Prostate gland (tissue), 2 donors: ENCODE measurements at regions not wholly inside any gene's neighbourhood (a gene's known extent, or its start where the extent isn't known, plus 50 kb on each side); places are given as distances from the start of the nearest gene placed in this dataset.

ENCODE experiments used
- DNase-seq: peaks from one replicate; pipeline ENCODE4 v3.0.0-alpha.2; 2019; ENCODE audit warnings: low spot score
- H3K27ac ChIP-seq, 2 donors: fragments of 200-600 bp; sonication (generic); 2 replicates each; pipeline ENCODE4 v1.5.1; 2017 to 2019
- H3K27me3 ChIP-seq: fragments of 200-600 bp; sonication (generic); replicated peaks from 2 replicates; pipeline ENCODE4 v1.5.1; 2019; ENCODE audit not compliant: insufficient read depth
- H3K36me3 ChIP-seq, 2 donors: fragments of 200-600 bp; sonication (generic); 1 replicate in 1 of 2; 2 replicates in 1 of 2; pipeline versions ENCODE4 v1.5.1 to v1.8.1; 2017 to 2019
- H3K4me1 ChIP-seq: fragments of 200-600 bp; sonication (generic); replicated peaks from 2 replicates; pipeline ENCODE4 v1.5.1; 2019
- H3K4me3 ChIP-seq, 2 donors: fragments of 200-600 bp; sonication (generic); 2 replicates each; pipeline ENCODE4 v1.5.1; 2017 to 2019
- H3K9me3 ChIP-seq: fragments of 200-600 bp; sonication (generic); 2 replicates; pipeline ENCODE4 v1.5.1; 2017
- POLR2A ChIP-seq: fragments of 450-650 bp; IDR thresholded peaks from one replicate; pipeline ENCODE4 v1.6.1; 2016; ENCODE audit warnings: antibody characterized with exemption, mild to moderate bottlenecking
- POLR2AphosphoS5 ChIP-seq: sonication (generic); formaldehyde crosslinking; IDR thresholded peaks from one replicate; pipeline ENCODE4 v1.6.1; 2017; ENCODE audit warnings: antibody characterized with exemption
- WGBS: methylation state at CpG from one replicate; pipeline ENCODE4 v1.1.5; 2018; 5-methylcytosine and 5-hydroxymethylcytosine counted together
- intact Hi-C: fragments of 100-400 bp; cut with DNase I; formaldehyde crosslinking; loops from one replicate; pipeline ENCODE4 v1.14.2; 2022
- TF ChIP-seq, protein P1 (sequence below), 4 experiments: fragments of 200-600 bp in 2 of 4; fragments of 450-650 bp in 2 of 4; sonication (generic) in 2 of 4; IDR thresholded peaks; 1 replicate in 3 of 4; 2 replicates in 1 of 4; pipeline ENCODE4 v1.5.1; 2016 to 2019; ENCODE audit warnings: antibody characterized with exemption in 4 of 4, mild to moderate bottlenecking in 2 of 4, moderate library complexity in 2 of 4

DNA sequence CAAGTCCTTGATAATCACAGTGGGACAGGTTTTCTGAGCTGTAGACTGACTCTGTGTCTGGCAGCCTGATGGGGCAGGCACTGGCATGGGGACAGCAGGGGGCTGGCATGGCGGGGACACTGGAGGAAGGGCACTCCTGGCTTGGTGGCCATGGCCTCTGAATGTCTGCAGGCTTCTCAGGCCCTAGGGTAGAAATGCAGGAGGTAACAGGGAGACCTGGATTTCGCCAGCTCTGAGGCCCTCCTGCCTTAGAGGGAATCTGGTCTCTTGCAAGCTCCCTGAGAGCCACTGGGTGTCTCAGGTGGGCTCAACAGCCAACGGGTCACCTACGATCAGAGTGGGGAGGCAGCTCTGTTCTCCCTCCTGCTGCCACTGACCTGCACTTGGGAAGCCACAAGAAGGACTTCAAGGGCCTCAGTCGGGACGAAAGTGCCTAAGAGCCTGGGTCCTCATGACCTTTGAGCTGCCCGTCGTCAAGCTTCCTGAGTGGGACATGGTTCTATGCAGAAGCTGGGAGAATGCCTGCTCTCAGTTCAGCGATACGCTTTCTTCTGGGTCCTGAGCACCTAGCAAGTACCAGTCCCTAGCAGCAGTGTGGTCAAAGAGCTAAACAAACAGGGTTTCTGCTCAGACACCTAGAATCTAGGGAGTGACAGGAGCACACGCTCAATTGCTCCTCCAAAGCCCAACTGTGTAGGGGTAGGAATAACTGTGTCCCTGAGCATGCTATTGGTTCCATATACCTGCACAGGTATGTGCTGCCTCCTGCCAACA, 569.0 kb downstream of the PTPRU start:
- DNase-seq = no peak
- Histone ChIP-seq H3K9me3 (no peaks in the 10 kb centered on the region), H3K4me1 (peaks cover 4% of the 10 kb centered on the region), H3K36me3 (no peaks in the 10 kb centered on the region), H3K27ac (no peak overlapping the region), H3K4me3 (no peak overlapping the region), H3K27me3 (no peaks in the 10 kb centered on the region)
- 84% methylated on average over 10 of the region's 11 CpGs for WGBS
- intact Hi-C loops = loop anchor here (10.0 kb wide), 1 partner anchor 279 kb away; no protein-coding TSS in a partner anchor
- TF ChIP-seq POLR2A (no peak), POLR2AphosphoS5 (no peak)
- TF ChIP-seq, protein P1, sequence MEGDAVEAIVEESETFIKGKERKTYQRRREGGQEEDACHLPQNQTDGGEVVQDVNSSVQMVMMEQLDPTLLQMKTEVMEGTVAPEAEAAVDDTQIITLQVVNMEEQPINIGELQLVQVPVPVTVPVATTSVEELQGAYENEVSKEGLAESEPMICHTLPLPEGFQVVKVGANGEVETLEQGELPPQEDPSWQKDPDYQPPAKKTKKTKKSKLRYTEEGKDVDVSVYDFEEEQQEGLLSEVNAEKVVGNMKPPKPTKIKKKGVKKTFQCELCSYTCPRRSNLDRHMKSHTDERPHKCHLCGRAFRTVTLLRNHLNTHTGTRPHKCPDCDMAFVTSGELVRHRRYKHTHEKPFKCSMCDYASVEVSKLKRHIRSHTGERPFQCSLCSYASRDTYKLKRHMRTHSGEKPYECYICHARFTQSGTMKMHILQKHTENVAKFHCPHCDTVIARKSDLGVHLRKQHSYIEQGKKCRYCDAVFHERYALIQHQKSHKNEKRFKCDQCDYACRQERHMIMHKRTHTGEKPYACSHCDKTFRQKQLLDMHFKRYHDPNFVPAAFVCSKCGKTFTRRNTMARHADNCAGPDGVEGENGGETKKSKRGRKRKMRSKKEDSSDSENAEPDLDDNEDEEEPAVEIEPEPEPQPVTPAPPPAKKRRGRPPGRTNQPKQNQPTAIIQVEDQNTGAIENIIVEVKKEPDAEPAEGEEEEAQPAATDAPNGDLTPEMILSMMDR (IDR thresholded peaks at IDR 0.05) = no peak

DNA sequence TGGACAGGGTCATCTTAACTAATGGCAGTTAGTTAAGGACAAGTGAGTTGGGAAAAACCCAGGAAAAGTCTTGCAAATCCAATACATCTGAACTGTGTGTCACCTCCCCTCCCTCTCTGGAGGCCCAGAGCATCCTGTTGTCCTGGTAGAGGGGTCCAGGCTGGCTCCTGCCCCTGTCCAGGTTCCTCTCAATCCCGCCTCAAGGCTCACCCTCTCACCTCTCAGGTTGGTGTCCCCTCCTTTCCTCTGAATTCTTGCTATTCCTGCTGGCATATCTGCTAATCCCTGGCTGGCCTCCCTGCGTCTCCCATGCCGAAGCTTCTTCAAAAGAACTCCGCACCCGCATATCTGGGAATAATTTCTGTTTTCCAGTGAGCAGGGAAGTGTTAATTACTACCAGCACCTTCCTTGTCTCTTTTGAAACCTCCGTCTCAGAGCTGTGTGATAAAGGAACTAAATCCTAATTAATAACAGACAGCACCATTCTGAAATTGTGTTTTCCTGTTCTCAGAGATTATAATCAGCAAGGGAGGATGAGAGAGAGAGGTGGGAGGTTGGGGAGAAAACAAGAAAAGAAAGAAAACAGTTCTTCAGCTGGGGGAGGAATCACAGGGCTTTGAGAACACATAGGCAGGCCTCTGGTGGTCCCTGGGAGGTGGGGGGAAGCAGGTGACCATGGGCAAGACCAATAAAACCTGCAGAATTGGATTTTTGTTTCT, 568.0 kb downstream of the PTPRU start:
- H3K4me1 ChIP-seq = peaks cover 4% of the 10 kb centered on the region
- H3K36me3 ChIP-seq = no peaks in the 10 kb centered on the region
- TF ChIP-seq, protein P1 (IDR thresholded peaks at IDR 0.05) = no peak
- no peak for TF ChIP-seq POLR2A
- no peak for TF ChIP-seq POLR2AphosphoS5
- H3K9me3 ChIP-seq = no peaks in the 10 kb centered on the region
- 58% methylated on average over 6 of the region's 6 CpGs for WGBS
- no peak overlapping the region for H3K27ac ChIP-seq
- no peak for DNase-seq
- H3K4me3 ChIP-seq = no peak overlapping the region
- H3K27me3 ChIP-seq = no peaks in the 10 kb centered on the region
- intact Hi-C loops = loop anchor here (10.0 kb wide), 1 partner anchor 280 kb away; no protein-coding TSS in a partner anchor

DNA sequence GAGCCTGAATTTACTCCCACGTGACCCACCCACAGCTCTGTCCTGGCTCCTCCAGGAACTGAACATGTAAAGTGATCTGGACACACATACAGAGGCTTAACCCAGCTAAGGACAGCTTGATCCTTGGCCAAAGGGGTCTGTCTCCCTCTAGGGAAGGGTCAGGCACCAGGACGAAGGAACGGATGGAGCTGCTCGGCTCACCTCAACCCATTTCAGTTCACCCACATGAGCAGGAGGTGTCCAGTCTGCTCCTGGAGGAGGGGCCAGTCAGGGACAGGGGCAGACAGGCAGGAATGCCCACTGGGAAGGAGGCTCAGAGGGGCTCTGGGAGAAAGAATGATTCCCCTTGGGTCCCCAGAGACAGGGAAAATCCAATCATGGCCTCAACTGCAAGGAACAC, 567.2 kb downstream of the PTPRU start:
- peaks cover 4% of the 10 kb centered on the region for H3K4me1 ChIP-seq
- no peaks in the 10 kb centered on the region for H3K27me3 ChIP-seq
- no peak overlapping the region for H3K4me3 ChIP-seq
- DNase-seq = no peak
- intact Hi-C loops = loop anchor here (10.0 kb wide), 1 partner anchor 281 kb away; no protein-coding TSS in a partner anchor
- H3K9me3 ChIP-seq = no peaks in the 10 kb centered on the region
- H3K27ac ChIP-seq = no peak overlapping the region
- H3K36me3 ChIP-seq = no peaks in the 10 kb centered on the region
- TF ChIP-seq POLR2AphosphoS5 (no peak), POLR2A (no peak)
- TF ChIP-seq, protein P1 (IDR thresholded peaks at IDR 0.05) = no peak
- WGBS = 76% methylated on average over 4 of the region's 4 CpGs

DNA sequence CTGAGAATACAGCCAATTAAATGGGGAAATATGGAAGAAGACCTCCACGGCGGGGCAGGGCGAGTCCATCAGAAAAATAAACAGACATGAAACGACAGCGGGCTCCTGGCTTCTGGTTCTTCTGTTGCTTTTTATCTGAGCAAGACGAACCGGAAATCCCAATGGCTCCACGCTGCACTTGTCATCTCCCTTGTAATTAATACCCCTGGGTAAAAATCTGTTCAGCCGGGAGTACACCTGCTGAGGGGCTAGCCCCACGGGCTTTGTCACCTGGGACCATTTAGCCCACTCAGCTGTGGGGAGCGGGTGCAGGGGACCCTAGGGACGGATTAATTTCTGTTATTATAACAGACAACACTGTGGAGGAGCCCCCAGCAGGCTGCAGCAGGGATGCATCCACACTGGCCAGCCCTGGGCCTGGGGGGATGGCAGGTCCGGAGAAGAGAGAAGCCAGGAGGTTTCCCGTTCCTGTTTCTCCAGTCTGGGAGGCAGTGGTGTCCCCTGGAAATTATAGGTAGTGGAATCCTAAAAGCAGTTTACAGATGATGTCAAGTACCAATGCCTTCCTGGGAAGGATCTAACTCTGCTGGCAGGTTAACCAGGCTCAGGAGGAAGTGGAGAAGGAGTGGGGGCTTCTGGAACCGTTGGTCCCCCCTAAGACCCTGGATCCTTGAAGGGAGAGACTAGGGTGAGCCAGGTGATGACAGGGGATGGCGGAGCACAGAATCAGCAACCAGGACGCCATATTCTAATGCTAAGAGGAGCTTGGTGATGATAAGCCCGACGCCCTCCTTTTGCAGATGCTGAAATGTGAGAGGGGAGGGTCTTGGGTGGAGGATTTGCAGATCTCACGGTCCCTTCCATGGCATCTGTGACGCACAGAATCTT, 566.1 kb downstream of the PTPRU start:
- no peaks in the 10 kb centered on the region for H3K9me3 ChIP-seq
- WGBS = 40% methylated on average over 21 of the region's 21 CpGs
- no peak for TF ChIP-seq POLR2A
- TF ChIP-seq, protein P1 (IDR thresholded peaks at IDR 0.05) = no peak
- TF ChIP-seq POLR2AphosphoS5 = no peak
- no peak overlapping the region for H3K27ac ChIP-seq
- no peak for DNase-seq
- H3K36me3 ChIP-seq = no peaks in the 10 kb centered on the region
- H3K4me3 ChIP-seq = no peak overlapping the region
- no peaks in the 10 kb centered on the region for H3K27me3 ChIP-seq
- peaks cover 4% of the 10 kb centered on the region for H3K4me1 ChIP-seq
- intact Hi-C loops = loop anchor here (10.0 kb wide), 1 partner anchor 282 kb away; no protein-coding TSS in a partner anchor
